HepG2 (cell line): ENCODE measurements at regions not wholly inside any gene's neighbourhood (a gene's known extent, or its start where the extent isn't known, plus 50 kb on each side); places are given as distances from the start of the nearest gene placed in this dataset.

Source experiments
- ATAC-seq: fragments of 200-7000 bp; cut with Tn5 transposase; 3 replicates; pipeline ENCODE4 v1.9.1; 2020; ENCODE audit warnings: mild to moderate bottlenecking, moderate library complexity
- BruUV-seq: library from RNA; stranded (reverse); fragments of 400-500 nt; replicated peaks from 2 replicates; lab custom pipeline; 2021; lab: Mats Ljungman, UMichigan
- CTCF ChIA-PET: fragments of 300-600 bp; formaldehyde crosslinking; extraction: SDS; loops from one replicate; lab custom pipeline; 2021; ENCODE audit warnings: low total read pairs, inconsistent platforms, low intra/inter-chr PET ratio; lab: Yijun Ruan, JAX
- POLR2A ChIA-PET: fragments of 350-600 bp; sonication (Branson Sonifier 250); formaldehyde crosslinking; loops from one replicate; lab custom pipeline; 2020; ENCODE audit warnings: antibody characterized with exemption, inconsistent platforms; lab: Yijun Ruan, JAX
- DNase-seq: peaks from one replicate; pipeline ENCODE4 v3.0.0-alpha.2; 2015; ENCODE audit warnings: low spot score
- FAIRE-seq: peaks from 3 replicates; lab custom pipeline; 2011; peaks lifted over from hg19 to GRCh38; lab: Jason Lieb, UNC
- H2AFZ ChIP-seq: one replicate; pipeline ENCODE4 v1.6.1; 2011; ENCODE audit warnings: low read length, inconsistent platforms
- H3K27ac ChIP-seq: fragments of 300-600 bp; 3 replicates; pipeline ENCODE4 v1.8.0; 2011; ENCODE audit warnings: mixed run types, mild to moderate bottlenecking, mixed read lengths, low read length, inconsistent platforms; ENCODE audit not compliant: insufficient read depth; ENCODE audit errors: extremely low read length
- H3K27me3 ChIP-seq, 2 experiments: fragments of 200-600 bp in 1 of 2; 2 replicates in 1 of 2; 3 replicates in 1 of 2; pipeline versions ENCODE4 v1.6.0 to v1.8.0; 2011; ENCODE audit warnings: low read length in 2 of 2, mild to moderate bottlenecking in 2 of 2, moderate library complexity in 2 of 2, inconsistent platforms in 1 of 2; ENCODE audit not compliant: insufficient read depth in 2 of 2, control insufficient read depth in 1 of 2
- H3K36me3 ChIP-seq, 2 experiments: fragments of 200-600 bp in 1 of 2; replicated peaks in 1 of 2; 2 replicates in 1 of 2; 3 replicates in 1 of 2; pipeline versions ENCODE4 v1.5.1 to v1.8.0; 2011; ENCODE audit warnings: low read length in 2 of 2, inconsistent platforms in 1 of 2; ENCODE audit not compliant: insufficient read depth in 2 of 2, control insufficient read depth in 1 of 2
- H3K4me1 ChIP-seq: 2 replicates; pipeline ENCODE4 v1.5.1; 2012; ENCODE audit warnings: low read length, inconsistent platforms; ENCODE audit not compliant: insufficient read depth
- H3K4me2 ChIP-seq: 2 replicates; pipeline ENCODE4 v1.6.0; 2011; ENCODE audit warnings: low read depth, low read length, inconsistent platforms
- H3K4me3 ChIP-seq, 3 experiments: fragments of 200-600 bp in 1 of 3; sonication (generic), shearing (Covaris generic) in 1 of 3; replicated peaks in 1 of 3; 2 replicates each; pipeline ENCODE4 v1.5.1; 2011 to 2016; ENCODE audit warnings: low read length in 3 of 3, inconsistent platforms in 2 of 3, low read depth in 2 of 3, mild to moderate bottlenecking in 2 of 3, control low read depth in 1 of 3, mixed read lengths in 1 of 3; ENCODE audit not compliant: insufficient read depth in 1 of 3
- H3K79me2 ChIP-seq: one replicate; pipeline ENCODE4 v1.6.1; 2011; ENCODE audit warnings: low read length, inconsistent platforms; ENCODE audit not compliant: insufficient read depth
- H3K9ac ChIP-seq: 2 replicates; pipeline ENCODE4 v1.6.0; 2011; ENCODE audit warnings: mild to moderate bottlenecking, low read depth, low read length, inconsistent platforms; ENCODE audit not compliant: insufficient read depth
- H3K9me3 ChIP-seq: 2 replicates; pipeline ENCODE4 v1.5.1; 2012; ENCODE audit warnings: mild to moderate bottlenecking, low read length
- H4K20me1 ChIP-seq: 2 replicates; pipeline ENCODE4 v1.6.0; 2011; ENCODE audit warnings: inconsistent platforms, mild to moderate bottlenecking, low read length, moderate library complexity; ENCODE audit not compliant: insufficient read depth
- BCL6 ChIP-seq: IDR thresholded peaks from 2 replicates; pipeline ENCODE4 v1.6.1; 2016; ENCODE audit warnings: missing genetic modification reagents, missing compliant biosample characterization
- CBFB ChIP-seq: sonication (generic); formaldehyde crosslinking; IDR thresholded peaks from 2 replicates; pipeline ENCODE4 v1.4.0; 2020; ENCODE audit warnings: missing genetic modification reagents
- CENPT ChIP-seq: sonication (generic); formaldehyde crosslinking; IDR thresholded peaks from 2 replicates; pipeline ENCODE4 v1.8.0; 2022; ENCODE audit warnings: low read depth, mild to moderate bottlenecking, moderate library complexity, missing genetic modification reagents
- FOXC1 ChIP-seq: sonication (generic); formaldehyde crosslinking; IDR thresholded peaks from 2 replicates; pipeline ENCODE4 v1.8.0; 2022; ENCODE audit warnings: mild to moderate bottlenecking, missing genetic modification reagents, borderline replicate concordance
- GPN1 ChIP-seq: sonication (generic); formaldehyde crosslinking; IDR thresholded peaks from 2 replicates; pipeline ENCODE4 v1.5.1; 2020; ENCODE audit warnings: missing genetic modification reagents, borderline replicate concordance
- HHEX ChIP-seq: IDR thresholded peaks from 2 replicates; pipeline ENCODE4 v1.6.1; 2016; ENCODE audit warnings: control low read depth
- HMG20B ChIP-seq: conservative IDR thresholded peaks from 2 replicates; pipeline ENCODE4 v1.6.1; 2016; ENCODE audit warnings: missing genetic modification reagents, missing compliant biosample characterization
- HMGA1 ChIP-seq: sonication (generic); formaldehyde crosslinking; conservative IDR thresholded peaks from 2 replicates; pipeline ENCODE4 v1.4.0; 2020; ENCODE audit warnings: missing genetic modification reagents
- MXI1 ChIP-seq: IDR thresholded peaks from 3 replicates; pipeline ENCODE4 v1.6.1; 2012; ENCODE audit warnings: low read depth, low read length, inconsistent platforms, borderline replicate concordance
- PHB2 ChIP-seq: fragments of 450-650 bp; IDR thresholded peaks from 2 replicates; pipeline ENCODE4 v1.6.1; 2018; ENCODE audit not compliant: partially characterized antibody
- PTBP1 ChIP-seq: fragments of 200-400 bp; formaldehyde crosslinking; IDR thresholded peaks from 2 replicates; pipeline ENCODE4 v1.6.1; 2018; ENCODE audit warnings: low read length, low read depth; ENCODE audit not compliant: poor library complexity, severe bottlenecking
- TFDP1 ChIP-seq: IDR thresholded peaks from 2 replicates; pipeline ENCODE4 v1.6.1; 2016; ENCODE audit warnings: missing compliant biosample characterization, missing genetic modification reagents, borderline replicate concordance
- ZBTB49 ChIP-seq: sonication (generic); formaldehyde crosslinking; IDR thresholded peaks from 2 replicates; pipeline ENCODE4 v1.4.0; 2020; ENCODE audit warnings: missing genetic modification reagents, borderline replicate concordance
- ZC3H13 ChIP-seq: sonication (generic); formaldehyde crosslinking; IDR thresholded peaks from 2 replicates; pipeline ENCODE4 v1.8.1; 2023; ENCODE audit warnings: mild to moderate bottlenecking, missing genetic modification reagents, moderate library complexity
- ZNF34 ChIP-seq: sonication (generic); formaldehyde crosslinking; IDR thresholded peaks from 2 replicates; pipeline ENCODE4 v1.4.0; 2020; ENCODE audit warnings: mild to moderate bottlenecking, missing genetic modification reagents, borderline replicate concordance
- ZNF563 ChIP-seq: sonication (generic); formaldehyde crosslinking; IDR thresholded peaks from 2 replicates; pipeline ENCODE4 v1.8.0; 2022; ENCODE audit warnings: mild to moderate bottlenecking, moderate library complexity, missing genetic modification reagents
- ZNF577 ChIP-seq: sonication (generic); formaldehyde crosslinking; IDR thresholded peaks from 2 replicates; pipeline ENCODE4 v1.4.0; 2020; ENCODE audit warnings: mild to moderate bottlenecking, low read depth, missing genetic modification reagents, borderline replicate concordance
- ZNF629 ChIP-seq: sonication (generic); formaldehyde crosslinking; conservative IDR thresholded peaks from 2 replicates; pipeline ENCODE4 v1.5.0; 2020; ENCODE audit warnings: missing genetic modification reagents
- ZNF777 ChIP-seq: sonication (generic); formaldehyde crosslinking; IDR thresholded peaks from 2 replicates; pipeline ENCODE4 v1.4.0; 2020; ENCODE audit warnings: missing genetic modification reagents
- WGBS: methylation state at CpG from one replicate; pipeline ENCODE4 v1.1.6; 2017; ENCODE audit warnings: low lambda C conversion rate; 5-methylcytosine and 5-hydroxymethylcytosine counted together
- in situ Hi-C: cut with HindIII; loops from 2 replicates; pipeline ENCODE4 v1.10.0; 2017; ENCODE audit warnings: low pct_unique_long_range_greater_than_20kb; ENCODE audit not compliant: extremely low pct_ligation_motif_present
- intact Hi-C: fragments of 100-400 bp; cut with micrococcal nuclease; formaldehyde crosslinking; loops from one replicate; pipeline ENCODE4 v1.10.0; 2022; ENCODE audit not compliant: unreplicated experiment

DNA sequence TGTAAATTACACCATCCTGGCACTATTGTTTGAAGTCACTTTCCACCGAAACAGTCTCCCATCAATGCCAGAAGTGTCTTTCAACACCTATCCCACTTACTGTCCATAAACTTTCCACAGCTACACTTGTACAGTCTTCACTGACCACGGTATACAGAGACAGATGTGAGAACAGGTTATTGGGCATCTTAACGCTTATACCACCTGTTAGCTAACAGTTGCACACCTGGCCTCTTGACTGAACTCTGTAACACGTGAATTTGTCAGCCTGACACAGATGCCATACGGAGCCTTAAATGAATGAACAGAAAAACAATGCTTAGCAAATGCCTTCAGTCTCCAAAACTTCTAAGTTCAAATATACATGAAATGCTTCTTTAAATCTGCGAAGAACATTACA is 440.5 kb downstream of the SHQ1 start:
- Histone ChIP-seq H2AFZ (no peak overlapping the region), H3K4me1 (peaks cover 47% of the 10 kb centered on the region), H4K20me1 (peaks cover 100% of the 10 kb centered on the region), H3K27ac (no peak overlapping the region), H3K9me3 (no peaks in the 10 kb centered on the region), H3K36me3 (0 out of 5 replicates have a peak, but pooled peaks cover 0 to 1% of the 10 kb centered on the region in 2 experiments), H3K4me2 (no peak overlapping the region), H3K4me3 (no peak overlapping the region), H3K79me2 (peaks cover 100% of the 10 kb centered on the region), H3K9ac (no peak overlapping the region), H3K27me3 (no peaks in the 10 kb centered on the region)
- DNase-seq, result no peak
- no peak for TF ChIP-seq HMGA1
- no peak for TF ChIP-seq ZNF577 (CRISPR knock-in tag)
- no peak for TF ChIP-seq BCL6 (CRISPR knock-in tag)
- TF ChIP-seq PHB2, result no peak
- no peak for TF ChIP-seq ZNF563
- TF ChIP-seq HMG20B, result no peak
- TF ChIP-seq ZBTB49 (CRISPR knock-in tag), result no peak
- TF ChIP-seq TFDP1 (CRISPR knock-in tag), result no peak
- no peak for TF ChIP-seq HHEX
- TF ChIP-seq GPN1 (CRISPR knock-in tag), result no peak
- no peak for TF ChIP-seq CENPT (CRISPR knock-in tag)
- TF ChIP-seq PTBP1, result no peak
- TF ChIP-seq ZNF629 (CRISPR knock-in tag), result no peak
- TF ChIP-seq CBFB, result no peak
- no peak for TF ChIP-seq ZNF34 (CRISPR knock-in tag)
- TF ChIP-seq ZC3H13 (CRISPR knock-in tag), result no peak
- no peak for TF ChIP-seq MXI1
- no peak for TF ChIP-seq FOXC1 (CRISPR knock-in tag)
- TF ChIP-seq ZNF777 (CRISPR knock-in tag), result no peak
- BruUV-seq, result no TSS peak
- intact Hi-C loops, result no loop called here
- in situ Hi-C loops, result loop anchor here (25.0 kb wide), 1 partner anchor 655 kb away; the partner anchor contains the start of gene EBLN2
- CTCF ChIA-PET, result no interaction called here
- WGBS, result 95% methylated on average over 6 of the region's 6 CpGs
- POLR2A ChIA-PET, result no interaction called here
- FAIRE-seq, result no peak
- ATAC-seq, result no peak
